Renal pelvis (tissue), 1 donor: ENCODE measurements at regions not wholly inside any gene's neighbourhood (a gene's known extent, or its start where the extent isn't known, plus 50 kb on each side); places are given as distances from the start of the nearest gene placed in this dataset.

Experiments
- DNase-seq: peaks from one replicate; pipeline ENCODE4 v3.0.0-alpha.2; 2013

GRCh38 chr16:85162478-85163277 lies 50.4 kb upstream of the CIBAR2 start:
- DNase-seq = peak; percentile 83

GRCh38 chr16:85163278-85164112 lies 51.2 kb upstream of the CIBAR2 start:
- DNase-seq = no peak

GRCh38 chr16:85164431-85164830 lies 52.2 kb upstream of the CIBAR2 start:
- DNase-seq = no peak

- no peak for DNase-seq
These were observed 52.7 kb upstream of the CIBAR2 start for GRCh38 chr16:85164838-85165516.

- no peak for DNase-seq
These were observed 53.5 kb upstream of the CIBAR2 start for GRCh38 chr16:85165781-85166180.

GRCh38 chr16:85166281-85166680 lies 54.0 kb upstream of the CIBAR2 start:
- DNase-seq = no peak

- DNase-seq = no peak
These were observed 54.7 kb upstream of the CIBAR2 start for GRCh38 chr16:85166699-85167588.

GRCh38 chr16:85167589-85168537 lies 55.6 kb upstream of the CIBAR2 start:
- DNase-seq = no peak

GRCh38 chr16:85168732-85169256 lies 56.5 kb upstream of the CIBAR2 start:
- no peak for DNase-seq

GRCh38 chr16:85169333-85170065 lies 57.2 kb upstream of the CIBAR2 start:
- DNase-seq = no peak

- no peak for DNase-seq
These were observed 57.8 kb upstream of the CIBAR2 start for GRCh38 chr16:85170066-85170491.

- DNase-seq = no peak
These were observed 58.3 kb upstream of the CIBAR2 start for GRCh38 chr16:85170590-85171003.

GRCh38 chr16:85171004-85171758 lies 58.9 kb upstream of the CIBAR2 start:
- no peak for DNase-seq

- DNase-seq = no peak
These were observed 59.6 kb upstream of the CIBAR2 start for GRCh38 chr16:85171759-85172454.

GRCh38 chr16:85172455-85173145 lies 60.3 kb upstream of the CIBAR2 start:
- no peak for DNase-seq

GRCh38 chr16:85173146-85173980 lies 61.1 kb upstream of the CIBAR2 start:
- DNase-seq = no peak
